HL-60 (cell line): ENCODE measurements at regions not wholly inside any gene's neighbourhood (a gene's known extent, or its start where the extent isn't known, plus 50 kb on each side); places are given as distances from the start of the nearest gene placed in this dataset.
"Not testable (repeated sequence)": the region's sequence is repeated elsewhere in the genome, so short reads cannot be mapped to it uniquely, and the experiment has no call there.

Experiments
- DNase-seq, 2 experiments: peaks; one replicate each; pipeline ENCODE4 v3.0.0-alpha.2; 2010 to 2020; ENCODE audit warnings: low read depth in 1 of 2, low spot score in 1 of 2
- H3K27ac ChIP-seq: fragments of 250-450 bp; sonication (Bioruptor Pico); replicated peaks from 2 replicates; pipeline ENCODE4 v1.5.1; 2020; ENCODE audit warnings: mild to moderate bottlenecking, moderate library complexity
- H3K27me3 ChIP-seq: fragments of 250-450 bp; sonication (Bioruptor Pico); 2 replicates; pipeline ENCODE4 v1.5.1; 2021; ENCODE audit warnings: mild to moderate bottlenecking, moderate library complexity; ENCODE audit not compliant: insufficient read depth, poor library complexity, severe bottlenecking
- H3K4me3 ChIP-seq: replicated peaks from 2 replicates; pipeline ENCODE4 v1.5.1; 2011; ENCODE audit warnings: mild to moderate bottlenecking, control low read depth, low read length; ENCODE audit not compliant: insufficient read depth
- GABPA ChIP-seq: IDR thresholded peaks from 2 replicates; pipeline ENCODE4 v1.6.1; 2012; ENCODE audit warnings: low read depth
- POLR2AphosphoS5 ChIP-seq: IDR thresholded peaks from 2 replicates; pipeline ENCODE4 v1.6.1; 2012; ENCODE audit warnings: low read depth
- SPI1 ChIP-seq: IDR thresholded peaks from 2 replicates; pipeline ENCODE4 v1.6.1; 2012; ENCODE audit warnings: low read depth, mild to moderate bottlenecking, borderline replicate concordance
- TF ChIP-seq, protein P1 (sequence below): IDR thresholded peaks from 2 replicates; pipeline ENCODE4 v1.6.1; 2012; ENCODE audit warnings: low read depth; ENCODE audit not compliant: insufficient replicate concordance
- TF ChIP-seq, protein P2 (sequence below): IDR thresholded peaks from one replicate; pipeline ENCODE4 v1.5.1; 2011; ENCODE audit warnings: low read length, control low read depth, inconsistent platforms; ENCODE audit not compliant: insufficient read depth

DNA sequence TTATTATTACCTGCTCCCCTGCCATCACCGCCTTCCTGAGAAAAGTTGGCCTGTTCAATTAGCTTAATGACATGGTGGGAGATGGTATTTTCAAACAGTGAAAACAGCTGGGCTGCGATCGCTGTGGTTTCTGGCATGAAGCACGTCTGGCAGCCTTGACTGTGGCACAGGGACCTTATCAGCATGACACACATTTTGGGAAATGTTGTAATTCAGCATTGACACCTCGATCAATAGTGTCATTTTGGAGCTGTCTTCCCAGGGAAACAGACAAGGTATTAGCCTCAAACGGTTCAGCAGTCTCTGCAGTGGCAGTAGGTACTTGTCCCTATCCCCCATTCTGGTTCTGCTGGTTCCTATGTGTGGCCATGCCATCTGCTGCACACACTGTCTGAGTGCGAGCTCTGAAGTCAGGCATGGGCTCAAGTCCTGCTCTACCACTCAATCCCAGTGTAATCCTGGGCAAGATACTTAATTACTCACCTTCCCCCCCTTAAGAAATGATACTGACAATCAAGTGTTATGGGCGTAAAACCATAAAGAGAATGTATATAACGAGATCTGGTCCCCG is 154.5 kb upstream of the KCND3 start:
- Histone ChIP-seq H3K27ac (no peak overlapping the region), H3K4me3 (no peak overlapping the region), H3K27me3 (no peaks in the 10 kb centered on the region)
- no peak for DNase-seq
- no peak for TF ChIP-seq SPI1
- TF ChIP-seq, protein P1, sequence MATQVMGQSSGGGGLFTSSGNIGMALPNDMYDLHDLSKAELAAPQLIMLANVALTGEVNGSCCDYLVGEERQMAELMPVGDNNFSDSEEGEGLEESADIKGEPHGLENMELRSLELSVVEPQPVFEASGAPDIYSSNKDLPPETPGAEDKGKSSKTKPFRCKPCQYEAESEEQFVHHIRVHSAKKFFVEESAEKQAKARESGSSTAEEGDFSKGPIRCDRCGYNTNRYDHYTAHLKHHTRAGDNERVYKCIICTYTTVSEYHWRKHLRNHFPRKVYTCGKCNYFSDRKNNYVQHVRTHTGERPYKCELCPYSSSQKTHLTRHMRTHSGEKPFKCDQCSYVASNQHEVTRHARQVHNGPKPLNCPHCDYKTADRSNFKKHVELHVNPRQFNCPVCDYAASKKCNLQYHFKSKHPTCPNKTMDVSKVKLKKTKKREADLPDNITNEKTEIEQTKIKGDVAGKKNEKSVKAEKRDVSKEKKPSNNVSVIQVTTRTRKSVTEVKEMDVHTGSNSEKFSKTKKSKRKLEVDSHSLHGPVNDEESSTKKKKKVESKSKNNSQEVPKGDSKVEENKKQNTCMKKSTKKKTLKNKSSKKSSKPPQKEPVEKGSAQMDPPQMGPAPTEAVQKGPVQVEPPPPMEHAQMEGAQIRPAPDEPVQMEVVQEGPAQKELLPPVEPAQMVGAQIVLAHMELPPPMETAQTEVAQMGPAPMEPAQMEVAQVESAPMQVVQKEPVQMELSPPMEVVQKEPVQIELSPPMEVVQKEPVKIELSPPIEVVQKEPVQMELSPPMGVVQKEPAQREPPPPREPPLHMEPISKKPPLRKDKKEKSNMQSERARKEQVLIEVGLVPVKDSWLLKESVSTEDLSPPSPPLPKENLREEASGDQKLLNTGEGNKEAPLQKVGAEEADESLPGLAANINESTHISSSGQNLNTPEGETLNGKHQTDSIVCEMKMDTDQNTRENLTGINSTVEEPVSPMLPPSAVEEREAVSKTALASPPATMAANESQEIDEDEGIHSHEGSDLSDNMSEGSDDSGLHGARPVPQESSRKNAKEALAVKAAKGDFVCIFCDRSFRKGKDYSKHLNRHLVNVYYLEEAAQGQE: no peak
- TF ChIP-seq, protein P2, sequence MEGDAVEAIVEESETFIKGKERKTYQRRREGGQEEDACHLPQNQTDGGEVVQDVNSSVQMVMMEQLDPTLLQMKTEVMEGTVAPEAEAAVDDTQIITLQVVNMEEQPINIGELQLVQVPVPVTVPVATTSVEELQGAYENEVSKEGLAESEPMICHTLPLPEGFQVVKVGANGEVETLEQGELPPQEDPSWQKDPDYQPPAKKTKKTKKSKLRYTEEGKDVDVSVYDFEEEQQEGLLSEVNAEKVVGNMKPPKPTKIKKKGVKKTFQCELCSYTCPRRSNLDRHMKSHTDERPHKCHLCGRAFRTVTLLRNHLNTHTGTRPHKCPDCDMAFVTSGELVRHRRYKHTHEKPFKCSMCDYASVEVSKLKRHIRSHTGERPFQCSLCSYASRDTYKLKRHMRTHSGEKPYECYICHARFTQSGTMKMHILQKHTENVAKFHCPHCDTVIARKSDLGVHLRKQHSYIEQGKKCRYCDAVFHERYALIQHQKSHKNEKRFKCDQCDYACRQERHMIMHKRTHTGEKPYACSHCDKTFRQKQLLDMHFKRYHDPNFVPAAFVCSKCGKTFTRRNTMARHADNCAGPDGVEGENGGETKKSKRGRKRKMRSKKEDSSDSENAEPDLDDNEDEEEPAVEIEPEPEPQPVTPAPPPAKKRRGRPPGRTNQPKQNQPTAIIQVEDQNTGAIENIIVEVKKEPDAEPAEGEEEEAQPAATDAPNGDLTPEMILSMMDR: no peak
- TF ChIP-seq GABPA: no peak
- TF ChIP-seq POLR2AphosphoS5: no peak

DNA sequence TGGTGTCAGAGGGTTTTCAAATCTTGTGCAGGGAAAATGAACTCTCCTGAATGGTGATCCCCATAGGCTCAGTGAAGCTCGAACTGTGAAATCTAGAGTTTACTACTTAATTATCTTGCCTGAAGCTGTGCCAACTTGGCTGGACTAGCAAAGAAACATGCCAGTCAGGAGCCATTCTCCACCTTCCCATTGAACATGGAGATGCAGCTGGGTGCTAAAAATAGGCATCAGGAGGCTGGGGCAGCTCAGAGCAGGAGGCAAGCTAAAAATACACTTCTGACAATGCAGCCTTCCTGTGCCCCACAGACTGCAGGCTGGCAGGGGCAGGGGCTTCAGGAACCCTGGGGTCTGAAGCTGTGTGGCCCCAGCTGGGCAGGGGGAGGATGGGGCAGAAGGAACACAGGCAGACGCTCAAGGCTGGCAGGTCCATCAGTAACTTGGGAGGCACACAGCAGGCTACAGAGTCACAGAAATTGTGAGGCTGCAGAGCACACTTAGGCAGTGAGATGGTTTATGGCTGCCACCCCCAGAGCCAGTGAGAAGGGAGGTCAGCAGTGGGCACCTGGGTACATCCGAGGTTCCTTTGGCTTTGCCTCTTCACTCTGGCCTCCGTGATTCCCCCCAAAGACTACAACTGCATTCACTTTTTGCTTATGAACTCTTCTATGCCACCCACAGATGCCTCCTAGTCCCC is 155.4 kb upstream of the KCND3 start:
- no peak overlapping the region for H3K4me3 ChIP-seq
- TF ChIP-seq SPI1 (no peak), GABPA (no peak), POLR2AphosphoS5 (no peak)
- TF ChIP-seq, protein P2: no peak
- TF ChIP-seq, protein P1: no peak

DNA sequence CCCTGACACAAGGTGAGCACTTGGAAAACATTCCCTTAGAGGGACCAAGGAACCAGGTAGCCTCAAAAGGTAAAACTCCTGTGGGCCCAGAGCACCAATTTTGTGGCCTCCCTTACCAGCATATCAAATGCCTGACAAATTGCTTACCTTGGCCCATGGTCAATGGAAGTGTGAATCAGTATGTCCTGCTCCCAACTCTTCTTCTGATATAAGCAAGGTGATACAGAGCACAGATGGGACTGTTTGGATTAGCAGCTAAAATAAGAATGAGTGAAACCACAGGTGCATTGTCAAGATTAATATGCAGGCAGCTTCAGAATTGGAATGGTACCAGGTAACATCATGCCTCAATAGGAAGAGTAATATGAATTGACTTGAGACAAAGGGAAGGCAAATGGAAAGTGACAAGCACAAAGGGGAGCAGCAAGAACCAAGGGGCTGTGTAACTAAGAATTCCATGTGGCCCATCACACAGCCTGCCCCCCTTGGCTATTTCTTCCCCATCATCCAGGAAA is 156.8 kb upstream of the KCND3 start:
- TF ChIP-seq SPI1 (no peak), GABPA (no peak), POLR2AphosphoS5 (no peak)
- TF ChIP-seq, protein P2: no peak
- TF ChIP-seq, protein P1: no peak
- DNase-seq: no peak
- Histone ChIP-seq H3K4me3 (no peak overlapping the region), H3K27me3 (no peaks in the 10 kb centered on the region), H3K27ac (no peak overlapping the region)

More for the DNA sequence above, 155.4 kb upstream of the KCND3 start:
- no peak for DNase-seq
- no peak overlapping the region for H3K27ac ChIP-seq
- no peaks in the 10 kb centered on the region for H3K27me3 ChIP-seq

DNA sequence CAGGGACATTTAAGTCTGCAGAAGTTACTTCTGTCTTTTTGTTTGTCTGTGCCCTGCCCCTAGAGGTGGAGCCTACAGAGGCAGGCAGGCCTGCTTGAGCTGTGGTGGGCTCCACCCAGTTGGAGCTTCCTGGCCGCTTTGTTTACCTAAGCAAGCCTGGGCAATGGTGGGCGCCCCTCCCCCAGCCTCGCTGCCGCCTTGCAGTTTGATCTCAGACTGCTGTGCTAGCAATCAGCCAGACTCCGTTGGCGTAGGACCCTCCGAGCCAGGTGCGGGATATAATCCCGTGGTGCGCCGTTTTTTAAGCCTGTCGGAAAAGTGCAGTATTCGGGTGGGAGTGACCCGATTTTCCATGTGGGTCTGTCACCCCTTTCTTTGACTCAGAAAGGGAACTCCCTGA is 170.7 kb upstream of the KCND3 start:
- H3K27ac ChIP-seq, DNase-seq, H3K4me3 ChIP-seq, H3K27me3 ChIP-seq: not testable (repeated sequence)
